ENCODE measurements at regions not wholly inside any gene's neighbourhood (a gene's known extent, or its start where the extent isn't known, plus 50 kb on each side); places are given as distances from the start of the nearest gene placed in this dataset.

DNA sequence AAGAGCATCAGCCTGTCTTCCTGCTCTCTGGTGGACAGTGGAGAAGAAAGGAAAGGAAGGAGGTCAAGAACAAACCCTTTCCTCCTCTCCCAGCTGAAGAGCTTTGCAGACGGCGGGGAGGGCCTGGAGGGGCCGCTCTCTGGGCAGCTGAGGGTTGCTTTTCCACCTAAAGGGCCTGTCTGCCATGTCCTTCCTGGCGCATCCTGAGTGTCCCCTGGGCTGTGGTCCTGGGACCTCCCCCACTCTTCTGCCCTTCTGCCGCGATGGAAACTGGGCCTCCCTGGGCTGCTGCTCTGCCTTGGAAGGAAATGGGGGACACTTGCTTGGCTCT, 107.0 kb downstream of the ETS2 start:
- ChIA-PET POLR2A (ENCODE audit: unreplicated experiment) (no interaction called here), CTCF (no interaction called here)
- Histone ChIP-seq H3K36me3 (ENCODE audit: low read depth) (no peaks in the 10 kb centered on the region), H3K4me1 (replicated peaks; ENCODE audit: insufficient read depth) (peaks cover 48% of the 10 kb centered on the region), H3K27me3 (ENCODE audit: insufficient read depth, low read depth) (no peaks in the 10 kb centered on the region), H3K79me2 (ENCODE audit: low read depth) (no peaks in the 10 kb centered on the region), H2AFZ (peak overlapping the region; percentile 43; the same call in 1 of the 2 replicates), H4K20me1 (ENCODE audit: insufficient read depth) (no peaks in the 10 kb centered on the region), H3F3A (ENCODE audit: insufficient read depth, low read depth) (peaks cover 46% of the 10 kb centered on the region), H3K27ac (peak overlapping the region; percentile 77), H3K4me3 (peak overlapping the region; percentile 48; the same call in 1 of the 2 replicates), H3K9me2 (ENCODE audit: insufficient read depth) (no peaks in the 10 kb centered on the region), H3K4me2 (peak overlapping the region; percentile 80), H3K9me3 (ENCODE audit: insufficient read depth, low read depth) (no peaks in the 10 kb centered on the region)
- no peak for DNase-seq
- TF ChIP-seq, protein P1, sequence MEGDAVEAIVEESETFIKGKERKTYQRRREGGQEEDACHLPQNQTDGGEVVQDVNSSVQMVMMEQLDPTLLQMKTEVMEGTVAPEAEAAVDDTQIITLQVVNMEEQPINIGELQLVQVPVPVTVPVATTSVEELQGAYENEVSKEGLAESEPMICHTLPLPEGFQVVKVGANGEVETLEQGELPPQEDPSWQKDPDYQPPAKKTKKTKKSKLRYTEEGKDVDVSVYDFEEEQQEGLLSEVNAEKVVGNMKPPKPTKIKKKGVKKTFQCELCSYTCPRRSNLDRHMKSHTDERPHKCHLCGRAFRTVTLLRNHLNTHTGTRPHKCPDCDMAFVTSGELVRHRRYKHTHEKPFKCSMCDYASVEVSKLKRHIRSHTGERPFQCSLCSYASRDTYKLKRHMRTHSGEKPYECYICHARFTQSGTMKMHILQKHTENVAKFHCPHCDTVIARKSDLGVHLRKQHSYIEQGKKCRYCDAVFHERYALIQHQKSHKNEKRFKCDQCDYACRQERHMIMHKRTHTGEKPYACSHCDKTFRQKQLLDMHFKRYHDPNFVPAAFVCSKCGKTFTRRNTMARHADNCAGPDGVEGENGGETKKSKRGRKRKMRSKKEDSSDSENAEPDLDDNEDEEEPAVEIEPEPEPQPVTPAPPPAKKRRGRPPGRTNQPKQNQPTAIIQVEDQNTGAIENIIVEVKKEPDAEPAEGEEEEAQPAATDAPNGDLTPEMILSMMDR (conservative IDR thresholded peaks at IDR 0.05), result no peak
- no peak for TF ChIP-seq EZH2 (IDR thresholded peaks at IDR 0.05; ENCODE audit: low read depth)
- intact Hi-C loops (cut with micrococcal nuclease; ENCODE audit: unreplicated experiment), result loop anchor here (1.0 to 10.0 kb wide), 7 partner anchors 59 to 215 kb away; partner anchors contain the start of gene ETS2
- TSS peak; percentile 73 for BruUV-seq (replicated peaks)

DNA sequence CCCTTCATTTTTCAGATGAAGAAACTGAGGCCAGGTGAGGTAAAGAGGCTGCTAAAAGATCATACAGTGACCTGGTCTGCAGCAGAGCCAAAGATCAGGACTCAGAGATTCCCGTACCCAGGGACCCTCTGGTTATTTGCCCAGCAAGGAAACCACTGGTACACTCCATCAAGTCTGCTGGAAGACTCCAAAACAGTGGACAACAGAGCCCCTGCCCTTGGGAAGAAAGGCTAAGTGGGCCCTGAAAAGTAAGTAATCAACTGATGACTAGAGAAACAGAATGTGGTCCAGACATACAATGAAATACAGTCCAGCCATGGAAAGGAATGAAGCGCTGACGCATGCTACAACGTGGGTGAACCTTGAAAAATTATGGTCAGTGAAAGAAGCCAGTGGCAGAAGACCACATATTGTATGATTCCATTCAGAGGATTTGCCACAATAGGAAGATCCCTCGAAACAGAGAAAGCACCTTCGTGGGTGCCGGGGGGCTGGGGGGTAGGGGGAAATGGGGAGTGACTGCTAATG, 106.4 kb downstream of the ETS2 start:
- Histone ChIP-seq H3K79me2 (ENCODE audit: low read depth) (no peaks in the 10 kb centered on the region), H3K4me3 (no peak overlapping the region), H3K4me1 (replicated peaks; ENCODE audit: insufficient read depth) (peaks cover 48% of the 10 kb centered on the region), H3K9me2 (ENCODE audit: insufficient read depth) (no peaks in the 10 kb centered on the region), H3K4me2 (peak overlapping the region; percentile 74; the same call in 1 of the 2 replicates), H3K36me3 (ENCODE audit: low read depth) (no peaks in the 10 kb centered on the region), H3K27ac (peak overlapping the region; percentile 99), H3F3A (ENCODE audit: insufficient read depth, low read depth) (peaks cover 46% of the 10 kb centered on the region), H3K9me3 (ENCODE audit: insufficient read depth, low read depth) (no peaks in the 10 kb centered on the region), H3K27me3 (ENCODE audit: insufficient read depth, low read depth) (no peaks in the 10 kb centered on the region), H2AFZ (no peak overlapping the region), H4K20me1 (ENCODE audit: insufficient read depth) (no peaks in the 10 kb centered on the region)
- ChIA-PET POLR2A (ENCODE audit: unreplicated experiment) (no interaction called here), CTCF (interaction anchor here (0.5 kb wide), 1 partner anchor 108 kb away, joined by 4 read pairs; no protein-coding TSS in a partner anchor)
- intact Hi-C loops (cut with micrococcal nuclease; ENCODE audit: unreplicated experiment), result loop anchor here (2.0 to 10.0 kb wide), 5 partner anchors 75 to 215 kb away; partner anchors contain the start of gene ETS2
- no TSS peak for BruUV-seq (replicated peaks)
- TF ChIP-seq EZH2 (IDR thresholded peaks at IDR 0.05; ENCODE audit: low read depth), result no peak
- TF ChIP-seq, protein P1 (conservative IDR thresholded peaks at IDR 0.05), result no peak
- no peak for DNase-seq

DNA sequence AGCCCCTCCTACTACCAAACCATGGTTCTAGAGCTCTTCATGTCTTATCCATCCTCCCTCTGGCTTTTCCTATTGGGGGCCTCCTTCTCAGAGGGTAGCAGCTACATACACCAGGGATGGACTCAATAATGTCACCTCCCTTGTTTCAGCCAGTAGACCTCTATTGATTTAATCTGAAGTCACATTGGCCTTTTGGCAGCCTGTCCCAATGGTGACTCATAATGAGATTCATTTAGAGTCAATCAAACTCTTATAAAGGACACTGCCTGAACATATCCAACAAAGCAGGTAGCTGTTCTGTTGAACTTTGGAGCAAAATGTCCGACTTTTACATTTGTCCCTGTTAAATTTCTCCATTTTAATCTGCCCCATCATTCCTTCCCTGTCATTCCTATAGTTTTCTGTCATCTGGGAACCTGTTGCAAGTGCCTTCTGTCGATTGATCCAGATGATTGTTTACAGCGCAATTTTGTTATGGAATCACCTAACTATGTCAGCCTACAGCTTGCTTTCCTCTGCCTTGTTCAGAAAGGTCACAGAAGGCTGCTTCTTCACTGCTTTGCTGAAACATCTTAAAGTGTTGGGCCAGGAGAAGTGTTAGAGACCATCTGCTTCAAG, 105.9 kb downstream of the ETS2 start:
- Histone ChIP-seq H3F3A (ENCODE audit: insufficient read depth, low read depth) (peaks cover 46% of the 10 kb centered on the region), H3K79me2 (ENCODE audit: low read depth) (no peaks in the 10 kb centered on the region), H3K9me3 (ENCODE audit: insufficient read depth, low read depth) (no peaks in the 10 kb centered on the region), H3K27me3 (ENCODE audit: insufficient read depth, low read depth) (no peaks in the 10 kb centered on the region), H3K9me2 (ENCODE audit: insufficient read depth) (no peaks in the 10 kb centered on the region), H2AFZ (no peak overlapping the region), H3K36me3 (ENCODE audit: low read depth) (no peaks in the 10 kb centered on the region), H3K27ac (peak overlapping the region; percentile 99), H3K4me1 (replicated peaks; ENCODE audit: insufficient read depth) (peaks cover 48% of the 10 kb centered on the region), H4K20me1 (ENCODE audit: insufficient read depth) (no peaks in the 10 kb centered on the region), H3K4me3 (peak overlapping the region; percentile 16; the same call in 1 of the 2 replicates), H3K4me2 (peak overlapping the region; percentile 74)
- no TSS peak for BruUV-seq (replicated peaks)
- CTCF ChIA-PET, result interaction anchor here (0.5 kb wide), 1 partner anchor 107 kb away, joined by 4 read pairs; no protein-coding TSS in a partner anchor
- DNase-seq, result peak in 1 of 2 experiments; percentile 57
- POLR2A ChIA-PET (ENCODE audit: unreplicated experiment), result no interaction called here
- TF ChIP-seq, protein P1 (conservative IDR thresholded peaks at IDR 0.05), result no peak
- no peak for TF ChIP-seq EZH2 (IDR thresholded peaks at IDR 0.05; ENCODE audit: low read depth)
- intact Hi-C loops (cut with micrococcal nuclease; ENCODE audit: unreplicated experiment), result loop anchor here (2.0 to 10.0 kb wide), 5 partner anchors 74 to 216 kb away; partner anchors contain the start of gene ETS2

Measured in PC-9 (cell line).